Lung (tissue), 11 donors: ENCODE measurements at regions not wholly inside any gene's neighbourhood (a gene's known extent, or its start where the extent isn't known, plus 50 kb on each side); places are given as distances from the start of the nearest gene placed in this dataset.
A peak's percentile ranks its signal among the peaks of the same experiment; 100 is the strongest.
"Not testable (repeated sequence)": the region's sequence is repeated elsewhere in the genome, so short reads cannot be mapped to it uniquely, and the experiment has no call there.

ENCODE experiments used
- ATAC-seq: fragments of 200-7000 bp; cut with Tn5 transposase; one replicate; pipeline ENCODE4 v1.9.1; 2020; ENCODE audit warnings: moderate number of reproducible peaks; ENCODE audit not compliant: insufficient read depth, low FRiP score
- DNase-seq, 3 donors: peaks; one replicate each; pipeline ENCODE4 v3.0.0-alpha.2; 2013 to 2017
- H3K27ac ChIP-seq, 2 donors: one replicate each; pipeline ENCODE4 v1.5.1; 2013; ENCODE audit warnings: mild to moderate bottlenecking in 2 of 2, moderate library complexity in 2 of 2, control low read depth in 1 of 2, inconsistent platforms in 1 of 2, low read depth in 1 of 2, low read length in 1 of 2
- H3K27me3 ChIP-seq, 3 donors: one replicate each; pipeline ENCODE4 v1.5.1; 2013; ENCODE audit warnings: low read length in 2 of 3; ENCODE audit not compliant: control insufficient read depth in 3 of 3, insufficient read depth in 3 of 3
- H3K36me3 ChIP-seq, 4 donors: one replicate each; pipeline ENCODE4 v1.5.1; 2013; ENCODE audit warnings: low read length in 4 of 4, mild to moderate bottlenecking in 1 of 4, moderate library complexity in 1 of 4; ENCODE audit not compliant: control insufficient read depth in 4 of 4, insufficient read depth in 4 of 4
- H3K4me1 ChIP-seq, 5 donors: one replicate each; pipeline ENCODE4 v1.5.1; 2013; ENCODE audit warnings: low read length in 5 of 5, mild to moderate bottlenecking in 2 of 5, moderate library complexity in 1 of 5; ENCODE audit not compliant: control insufficient read depth in 5 of 5, insufficient read depth in 5 of 5
- H3K4me3 ChIP-seq: one replicate; pipeline ENCODE4 v1.5.1; 2013; ENCODE audit warnings: mild to moderate bottlenecking, control low read depth, moderate library complexity
- H3K9ac ChIP-seq, 2 donors: one replicate each; pipeline ENCODE4 v1.5.1; 2013; ENCODE audit warnings: low read length in 2 of 2, control low read depth in 1 of 2; ENCODE audit not compliant: insufficient read depth in 1 of 2
- H3K9me3 ChIP-seq, 4 donors: one replicate each; pipeline ENCODE4 v1.5.1; 2013; ENCODE audit warnings: low read length in 3 of 4, mild to moderate bottlenecking in 1 of 4, moderate library complexity in 1 of 4; ENCODE audit not compliant: control insufficient read depth in 4 of 4, insufficient read depth in 3 of 4
- WGBS, 2 donors: extraction: QIAGEN DNeasy Blood & Tissue Kit; methylation state at CpG; one replicate each; pipeline ENCODE4 v1.1.7; 2013; 5-methylcytosine and 5-hydroxymethylcytosine counted together
- TF ChIP-seq, protein P1 (sequence below): IDR thresholded peaks from 2 replicates; pipeline ENCODE4 v1.5.1; 2012; ENCODE audit warnings: mild to moderate bottlenecking; ENCODE audit errors: control extremely low read depth, extremely low read depth
- donor health status: control.
- donor health status: control.
- donor health status: Bipolar disorder and iron deficiency.
- donor health status: healthy.
- donor health status: DM: yes; HTN: yes; CAD: no.

DNA sequence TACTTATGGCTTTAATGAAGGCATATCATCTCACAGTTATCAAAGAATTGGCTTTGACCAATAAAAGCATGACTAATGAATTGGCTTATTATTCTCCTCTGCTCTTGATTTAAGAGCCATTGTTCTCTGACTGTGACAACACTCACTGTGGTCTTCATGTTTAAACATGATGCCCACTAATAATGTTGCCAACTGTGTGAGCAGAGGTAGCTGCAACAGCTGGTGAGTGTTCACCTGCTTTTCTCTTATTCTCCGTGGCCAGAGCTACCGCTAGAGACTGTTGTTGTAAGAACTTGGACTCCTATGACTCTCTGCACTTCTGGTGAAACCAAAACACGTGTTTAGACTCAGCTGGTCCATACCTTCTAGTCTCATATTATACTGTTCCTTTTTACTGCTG is 335.9 kb downstream of the XPNPEP1 start:
- no peak overlapping the region for H3K4me3 ChIP-seq
- ATAC-seq (no peak), DNase-seq (no peak)
- TF ChIP-seq, protein P1, sequence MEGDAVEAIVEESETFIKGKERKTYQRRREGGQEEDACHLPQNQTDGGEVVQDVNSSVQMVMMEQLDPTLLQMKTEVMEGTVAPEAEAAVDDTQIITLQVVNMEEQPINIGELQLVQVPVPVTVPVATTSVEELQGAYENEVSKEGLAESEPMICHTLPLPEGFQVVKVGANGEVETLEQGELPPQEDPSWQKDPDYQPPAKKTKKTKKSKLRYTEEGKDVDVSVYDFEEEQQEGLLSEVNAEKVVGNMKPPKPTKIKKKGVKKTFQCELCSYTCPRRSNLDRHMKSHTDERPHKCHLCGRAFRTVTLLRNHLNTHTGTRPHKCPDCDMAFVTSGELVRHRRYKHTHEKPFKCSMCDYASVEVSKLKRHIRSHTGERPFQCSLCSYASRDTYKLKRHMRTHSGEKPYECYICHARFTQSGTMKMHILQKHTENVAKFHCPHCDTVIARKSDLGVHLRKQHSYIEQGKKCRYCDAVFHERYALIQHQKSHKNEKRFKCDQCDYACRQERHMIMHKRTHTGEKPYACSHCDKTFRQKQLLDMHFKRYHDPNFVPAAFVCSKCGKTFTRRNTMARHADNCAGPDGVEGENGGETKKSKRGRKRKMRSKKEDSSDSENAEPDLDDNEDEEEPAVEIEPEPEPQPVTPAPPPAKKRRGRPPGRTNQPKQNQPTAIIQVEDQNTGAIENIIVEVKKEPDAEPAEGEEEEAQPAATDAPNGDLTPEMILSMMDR, result no peak
- no peak overlapping the region for H3K9ac ChIP-seq
- H3K9me3 ChIP-seq, result no peaks in the 10 kb centered on the region
- no peaks in the 10 kb centered on the region for H3K4me1 ChIP-seq
- H3K27me3 ChIP-seq, result no peaks in the 10 kb centered on the region
- no peaks in the 10 kb centered on the region for H3K36me3 ChIP-seq
- no peak overlapping the region for H3K27ac ChIP-seq
- WGBS, 2 donors, result 77% methylated on average over 3 of the region's 3 CpGs

DNA sequence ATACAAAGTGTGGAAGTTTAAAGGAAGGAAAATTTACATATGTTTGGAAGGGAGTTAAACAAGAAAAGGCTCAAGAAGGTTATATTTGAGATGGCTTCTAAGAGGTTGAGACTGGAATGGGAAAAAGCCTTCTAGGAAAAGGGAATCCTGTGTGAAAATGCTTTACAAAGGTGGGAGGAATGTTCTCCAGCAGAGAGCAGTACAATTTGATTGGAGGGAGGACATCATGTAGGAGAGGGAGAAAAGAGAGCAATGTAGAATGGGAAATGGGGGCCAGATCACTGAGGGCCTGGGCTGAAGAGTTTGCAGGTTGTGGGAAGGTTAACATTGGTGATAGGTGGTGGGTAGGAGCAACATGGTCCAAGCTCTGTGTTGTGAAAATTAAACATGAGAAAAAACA is 366.9 kb downstream of the XPNPEP1 start:
- Histone ChIP-seq H3K9me3 (peaks cover 0 to 3% (median 0%) of the 10 kb centered on the region in 4 donors), H3K4me1 (no peaks in the 10 kb centered on the region), H3K36me3 (no peaks in the 10 kb centered on the region), H3K27ac (no peak overlapping the region), H3K9ac (no peak overlapping the region), H3K27me3 (no peaks in the 10 kb centered on the region), H3K4me3 (no peak overlapping the region)
- TF ChIP-seq, protein P1, result no peak
- ATAC-seq, result no peak
- no peak for DNase-seq

DNA sequence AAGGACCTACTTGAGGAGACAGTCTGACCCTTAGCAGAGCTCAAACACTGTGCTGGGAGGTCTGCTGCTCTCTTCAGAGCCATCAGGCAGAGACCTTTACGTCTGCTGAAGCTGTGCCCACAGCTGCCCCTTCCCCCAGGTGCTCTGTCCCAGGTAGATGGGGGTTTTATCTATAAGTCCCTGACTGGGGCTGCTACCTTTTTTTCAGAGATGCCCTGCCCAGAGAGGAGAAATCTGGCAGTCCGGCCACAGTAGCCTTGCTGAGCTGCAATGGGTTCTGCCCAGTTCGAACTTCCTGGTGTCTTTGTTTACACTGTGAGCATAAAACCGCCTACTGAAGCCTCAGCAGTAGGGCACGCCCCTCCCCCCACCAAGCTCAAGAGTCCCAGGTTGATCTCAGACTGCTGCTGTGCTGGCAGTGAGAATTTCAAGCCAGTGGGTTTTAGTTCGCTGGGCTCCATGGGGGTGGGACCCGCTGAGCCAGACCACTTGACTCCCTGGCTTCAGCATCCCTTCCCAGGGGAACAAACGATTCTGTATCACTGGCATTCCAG is 381.2 kb downstream of the XPNPEP1 start:
- DNase-seq, result peak in 1 of 3 donors; percentile 8
- not testable (repeated sequence) for ATAC-seq, H3K9ac ChIP-seq, H3K27me3 ChIP-seq, H3K27ac ChIP-seq, H3K4me1 ChIP-seq, H3K36me3 ChIP-seq, H3K4me3 ChIP-seq
- 52 to 56% methylated on average over 8 of the region's 8 CpGs for WGBS, 2 donors
- H3K9me3 ChIP-seq, result peaks cover 0 to 16% (median 0%) of the 10 kb centered on the region in 4 donors

DNA sequence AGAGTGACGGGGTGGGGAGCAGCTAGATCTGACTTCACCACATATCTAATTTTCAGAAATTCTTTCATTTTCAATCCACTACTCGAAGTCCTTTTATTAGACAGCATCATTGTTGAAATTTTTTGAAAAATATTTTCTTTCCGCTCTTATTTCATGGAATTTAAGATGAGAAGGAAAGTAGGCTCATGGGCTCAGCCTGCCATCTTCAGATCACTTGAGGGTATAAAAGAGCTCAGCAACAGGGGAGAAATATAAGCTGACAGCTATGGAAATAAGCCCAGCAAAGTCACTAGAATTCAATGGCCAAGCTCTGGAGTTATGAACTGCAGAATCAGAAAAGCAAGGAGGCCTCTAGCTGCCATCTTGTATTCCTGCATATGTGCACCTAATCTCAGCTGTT is 389.1 kb downstream of the XPNPEP1 start:
- no peaks in the 10 kb centered on the region for H3K4me1 ChIP-seq
- TF ChIP-seq, protein P1, result no peak
- no peak overlapping the region for H3K27ac ChIP-seq
- peaks cover 0 to 11% (median 7%) of the 10 kb centered on the region in 4 donors for H3K9me3 ChIP-seq
- DNase-seq, result peak in 1 of 3 donors; percentile 5
- H3K36me3 ChIP-seq, result no peaks in the 10 kb centered on the region
- no peak for ATAC-seq
- no peaks in the 10 kb centered on the region for H3K27me3 ChIP-seq
- H3K4me3 ChIP-seq, result no peak overlapping the region
- H3K9ac ChIP-seq, result no peak overlapping the region
- 84 to 94% methylated on average over 3 of the region's 3 CpGs for WGBS, 2 donors
